Mesenchymal stem cell (in vitro differentiated cells and primary cell): ENCODE measurements at regions not wholly inside any gene's neighbourhood (a gene's known extent, or its start where the extent isn't known, plus 50 kb on each side); places are given as distances from the start of the nearest gene placed in this dataset.

Experiments used
- DNase-seq: peaks from one replicate; pipeline ENCODE4 v3.0.0-alpha.2; 2013
- H2AFZ ChIP-seq: one replicate; pipeline ENCODE4 v1.6.1; 2013; ENCODE audit warnings: low read depth, mild to moderate bottlenecking, control low read depth, inconsistent platforms, low read length, moderate library complexity
- H2AK5ac ChIP-seq: 2 replicates; pipeline ENCODE4 v1.6.1; 2013; ENCODE audit warnings: low read length, moderate library complexity, mild to moderate bottlenecking, inconsistent platforms; ENCODE audit not compliant: severe bottlenecking
- H2BK120ac ChIP-seq: one replicate; pipeline ENCODE4 v1.6.1; 2013; ENCODE audit warnings: low read depth, mild to moderate bottlenecking, inconsistent platforms, low read length, moderate library complexity
- H2BK12ac ChIP-seq, 2 experiments: one replicate each; pipeline ENCODE4 v1.6.1; 2013; ENCODE audit warnings: inconsistent platforms in 2 of 2, low read length in 2 of 2, mild to moderate bottlenecking in 2 of 2, moderate library complexity in 2 of 2, control low read depth in 1 of 2
- H2BK15ac ChIP-seq: one replicate; pipeline ENCODE4 v1.6.1; 2013; ENCODE audit warnings: mild to moderate bottlenecking, low read depth, inconsistent platforms; ENCODE audit not compliant: poor library complexity, severe bottlenecking
- H2BK5ac ChIP-seq: 2 replicates; pipeline ENCODE4 v1.6.1; 2013; ENCODE audit warnings: low read depth, mild to moderate bottlenecking, low read length, control low read depth, inconsistent platforms; ENCODE audit not compliant: poor library complexity, severe bottlenecking
- H3K14ac ChIP-seq, 2 experiments: one replicate each; pipeline ENCODE4 v1.6.1; 2013; ENCODE audit warnings: inconsistent platforms in 2 of 2, low read length in 2 of 2, control low read depth in 1 of 2, mild to moderate bottlenecking in 1 of 2, moderate library complexity in 1 of 2
- H3K18ac ChIP-seq, 2 experiments: one replicate each; pipeline ENCODE4 v1.6.1; 2013; ENCODE audit warnings: inconsistent platforms in 2 of 2, low read length in 2 of 2, control low read depth in 1 of 2, low read depth in 1 of 2, mild to moderate bottlenecking in 1 of 2
- H3K23ac ChIP-seq, 2 experiments: one replicate each; pipeline ENCODE4 v1.6.1; 2013; ENCODE audit warnings: inconsistent platforms in 2 of 2, low read length in 2 of 2, mild to moderate bottlenecking in 2 of 2, moderate library complexity in 2 of 2, control low read depth in 1 of 2
- H3K27ac ChIP-seq: 2 replicates; pipeline ENCODE4 v1.5.1; 2013; ENCODE audit warnings: mild to moderate bottlenecking, moderate library complexity, low read length, control low read depth, inconsistent platforms; ENCODE audit not compliant: poor library complexity, severe bottlenecking
- H3K27me3 ChIP-seq, 2 experiments: 2 replicates each; pipeline versions ENCODE4 v1.6.1 to v1.7.0; 2013; ENCODE audit warnings: low read length in 2 of 2, mild to moderate bottlenecking in 2 of 2, moderate library complexity in 2 of 2, control low read depth in 1 of 2, inconsistent platforms in 1 of 2; ENCODE audit not compliant: control insufficient read depth in 1 of 2, insufficient read depth in 1 of 2
- H3K36me3 ChIP-seq, 2 experiments: 2 replicates each; pipeline versions ENCODE4 v1.6.1 to v1.7.0; 2013; ENCODE audit warnings: low read length in 2 of 2, control low read depth in 1 of 2, inconsistent platforms in 1 of 2, low read depth in 1 of 2, mild to moderate bottlenecking in 1 of 2; ENCODE audit not compliant: insufficient read depth in 2 of 2, control insufficient read depth in 1 of 2
- H3K4ac ChIP-seq, 2 experiments: one replicate each; pipeline ENCODE4 v1.6.1; 2013; ENCODE audit warnings: inconsistent platforms in 2 of 2, low read length in 2 of 2, mild to moderate bottlenecking in 2 of 2, moderate library complexity in 2 of 2, control low read depth in 1 of 2, low read depth in 1 of 2
- H3K4me1 ChIP-seq: 2 replicates; pipeline ENCODE4 v1.6.1; 2013; ENCODE audit warnings: low read depth, low read length, control low read depth; ENCODE audit not compliant: control insufficient read depth, insufficient read depth
- H3K4me2 ChIP-seq: 2 replicates; pipeline ENCODE4 v1.6.1; 2013; ENCODE audit warnings: low read length, mild to moderate bottlenecking, inconsistent platforms; ENCODE audit not compliant: poor library complexity, severe bottlenecking
- H3K4me3 ChIP-seq, 2 experiments: 2 replicates each; pipeline versions ENCODE4 v1.5.1 to v1.7.0; 2013; ENCODE audit warnings: low read length in 2 of 2, mild to moderate bottlenecking in 2 of 2, control low read depth in 1 of 2, low read depth in 1 of 2; ENCODE audit not compliant: insufficient read depth in 1 of 2
- H3K79me1 ChIP-seq: replicated peaks from 2 replicates; pipeline ENCODE4 v1.6.1; 2013; ENCODE audit warnings: mild to moderate bottlenecking, control low read depth, low read length, inconsistent platforms; ENCODE audit not compliant: poor library complexity, severe bottlenecking
- H3K9ac ChIP-seq: 2 replicates; pipeline ENCODE4 v1.7.0; 2013; ENCODE audit warnings: mild to moderate bottlenecking, low read length, moderate library complexity
- H3K9me3 ChIP-seq: 2 replicates; pipeline ENCODE4 v1.7.0; 2013; ENCODE audit warnings: mild to moderate bottlenecking, low read length; ENCODE audit not compliant: control insufficient read depth
- H4K8ac ChIP-seq: one replicate; pipeline ENCODE4 v1.6.1; 2013; ENCODE audit warnings: inconsistent platforms, mild to moderate bottlenecking, low read length, moderate library complexity
- H4K91ac ChIP-seq: one replicate; pipeline ENCODE4 v1.6.1; 2013; ENCODE audit warnings: mild to moderate bottlenecking, low read length, inconsistent platforms
- WGBS: methylation state at CpG from one replicate; pipeline ENCODE4 v1.1.7; 2013; ENCODE audit warnings: mixed read lengths; 5-methylcytosine and 5-hydroxymethylcytosine counted together

DNA sequence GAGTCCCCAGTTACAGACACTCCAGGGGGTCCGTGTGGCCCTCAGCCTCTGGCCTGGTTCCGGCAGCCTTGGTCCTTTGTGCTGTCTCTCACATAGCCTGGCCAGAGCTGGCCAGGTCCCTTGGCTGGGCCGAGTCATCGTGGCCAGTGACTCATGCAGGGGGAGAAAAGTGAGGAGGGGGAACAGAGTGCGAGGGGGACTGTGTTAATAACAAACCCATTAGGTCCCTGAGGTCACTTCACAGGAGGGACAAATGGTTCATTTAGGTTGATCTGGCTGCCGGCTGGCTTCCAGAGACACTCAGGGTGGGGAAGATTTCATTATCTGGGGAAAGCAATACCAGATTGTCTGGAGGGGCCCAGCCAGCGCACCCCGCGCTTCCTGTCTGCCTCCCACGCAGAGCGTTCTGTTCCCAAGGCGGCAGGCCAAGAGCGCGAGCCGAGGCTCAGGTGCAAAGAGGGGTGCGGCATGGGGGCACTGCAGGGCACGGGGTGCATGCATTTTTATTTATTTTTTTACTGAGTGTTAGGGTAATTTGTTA lies 223.1 kb downstream of the SEC14L1 start:
- H3K4me1 ChIP-seq: peaks cover 47% of the 10 kb centered on the region

DNA sequence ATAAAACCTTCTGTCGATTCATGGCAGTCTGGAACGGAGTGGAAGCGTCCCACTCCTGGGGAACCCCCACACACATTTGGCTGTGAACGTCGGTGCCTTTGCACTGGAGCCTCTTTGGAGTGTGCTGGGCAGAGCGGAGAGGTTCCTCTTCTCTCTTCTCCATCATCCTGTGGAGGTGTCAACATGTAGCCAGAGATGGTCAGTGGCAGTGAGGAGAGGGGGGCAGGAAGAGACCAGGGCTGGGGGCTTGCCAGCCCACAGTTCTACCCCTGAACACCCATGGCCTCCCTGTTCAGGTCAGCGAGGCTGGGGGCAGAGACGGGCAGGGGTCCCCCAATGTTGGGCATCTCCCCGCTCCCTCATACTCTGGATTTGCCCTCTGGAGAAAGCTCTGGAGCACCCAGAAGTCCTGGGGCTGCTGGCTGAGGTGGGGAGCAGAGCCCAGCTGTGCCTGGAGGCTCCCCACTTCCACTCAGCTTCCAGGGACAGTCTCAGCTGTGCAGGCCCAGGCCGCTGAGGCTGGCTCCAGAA lies 223.7 kb downstream of the SEC14L1 start:
- H3K14ac ChIP-seq: no peak overlapping the region
- no peak overlapping the region for H3K4me2 ChIP-seq
- H2BK5ac ChIP-seq: peak overlapping the region; percentile 35
- H2AK5ac ChIP-seq: peak overlapping the region; percentile 87
- H4K91ac ChIP-seq: peak overlapping the region; percentile 14
- WGBS: 97% methylated on average over 10 of the region's 10 CpGs
- peak overlapping the region in 1 of 2 experiments; percentile 86 for H3K18ac ChIP-seq
- H3K36me3 ChIP-seq: peaks cover 3 to 16% of the 10 kb centered on the region in 2 experiments
- peak overlapping the region in 1 of 2 experiments; percentile 75 for H2BK12ac ChIP-seq
- peak overlapping the region in 1 of 2 experiments; percentile 60 for H3K4ac ChIP-seq
- H2BK120ac ChIP-seq: peak overlapping the region; percentile 29
- H3K27me3 ChIP-seq: no peaks in the 10 kb centered on the region
- peaks cover 50% of the 10 kb centered on the region for H3K4me1 ChIP-seq
- no peaks in the 10 kb centered on the region for H3K9me3 ChIP-seq
- no peak overlapping the region for H3K4me3 ChIP-seq
- H3K27ac ChIP-seq: peak overlapping the region; percentile 30
- no peak for DNase-seq
- H2BK15ac ChIP-seq: peak overlapping the region; percentile 76
- H4K8ac ChIP-seq: peak overlapping the region; percentile 35
- H2AFZ ChIP-seq: no peak overlapping the region
- no peak overlapping the region for H3K9ac ChIP-seq
- peaks cover 19% of the 10 kb centered on the region for H3K79me1 ChIP-seq
- H3K23ac ChIP-seq: peak overlapping the region in 1 of 2 experiments; percentile 14

More for the DNA sequence above, 223.1 kb downstream of the SEC14L1 start:
- Histone ChIP-seq H3K23ac (no peak overlapping the region), H2BK12ac (peak overlapping the region; percentile 70 to 83), H2AFZ (no peak overlapping the region), H3K9ac (peak overlapping the region; percentile 58), H2BK120ac (peak overlapping the region; percentile 51), H3K36me3 (peaks cover 3 to 16% of the 10 kb centered on the region in 2 experiments), H3K9me3 (no peaks in the 10 kb centered on the region), H3K27me3 (no peaks in the 10 kb centered on the region), H2BK5ac (no peak overlapping the region), H2AK5ac (peak overlapping the region; percentile 77), H2BK15ac (peak overlapping the region; percentile 76), H4K91ac (peak overlapping the region; percentile 75), H3K79me1 (peaks cover 18% of the 10 kb centered on the region), H3K4me3 (no peak overlapping the region), H4K8ac (peak overlapping the region; percentile 53), H3K27ac (peak overlapping the region; percentile 36), H3K4ac (peak overlapping the region; percentile 0 to 41), H3K4me2 (no peak overlapping the region), H3K14ac (peak overlapping the region in 1 of 2 experiments; percentile 82), H3K18ac (peak overlapping the region; percentile 52 to 89)
- DNase-seq: peak; percentile 74
- WGBS: 38% methylated on average over 17 of the region's 17 CpGs

DNA sequence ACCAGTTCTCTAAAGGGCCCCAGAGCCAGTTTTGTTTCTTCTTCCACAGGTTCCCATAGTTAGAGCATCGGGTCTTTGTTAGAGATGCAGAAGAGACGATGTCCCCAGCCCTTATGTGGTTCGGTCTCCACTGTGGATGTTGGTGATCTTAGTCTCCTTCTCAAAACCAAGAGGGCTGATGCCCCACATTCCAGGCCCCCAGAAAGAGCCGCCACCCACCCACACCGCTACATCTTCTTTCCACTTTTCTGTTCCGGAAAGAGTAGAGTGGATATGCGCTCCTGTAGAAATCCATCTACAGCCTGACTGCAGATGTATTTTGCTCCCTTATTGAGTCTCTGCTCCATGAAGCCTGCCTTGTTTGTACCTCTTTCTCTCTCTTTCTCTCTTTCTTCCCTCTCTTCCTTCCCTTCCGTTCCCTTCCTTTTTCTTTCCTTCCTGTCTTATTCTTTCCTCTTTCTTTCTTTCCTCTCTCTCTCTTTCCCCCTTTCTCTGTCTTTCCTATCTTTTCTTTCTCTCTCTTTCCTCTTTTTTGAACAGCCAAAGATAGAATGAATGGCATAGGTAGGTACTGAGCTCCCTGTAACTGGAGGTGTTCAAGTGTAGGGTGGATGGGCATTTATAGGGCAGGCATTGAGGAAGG lies 224.3 kb downstream of the SEC14L1 start:
- Histone ChIP-seq H2BK12ac (peak overlapping the region; percentile 13 to 83), H3K79me1 (peaks cover 24% of the 10 kb centered on the region), H3K27ac (peak overlapping the region; percentile 6), H3K27me3 (no peaks in the 10 kb centered on the region), H2BK5ac (peak overlapping the region; percentile 35), H3K4me1 (peaks cover 55% of the 10 kb centered on the region), H3K9me3 (no peaks in the 10 kb centered on the region), H3K4me2 (no peak overlapping the region), H3K18ac (peak overlapping the region; percentile 94 to 95), H2AFZ (no peak overlapping the region), H3K4me3 (no peak overlapping the region), H2BK120ac (peak overlapping the region; percentile 29), H3K36me3 (peaks cover 3 to 21% of the 10 kb centered on the region in 2 experiments), H3K4ac (peak overlapping the region; percentile 38 to 49), H3K14ac (no peak overlapping the region), H3K9ac (peak overlapping the region; percentile 75), H2AK5ac (peak overlapping the region; percentile 5), H3K23ac (no peak overlapping the region), H4K8ac (peak overlapping the region; percentile 39), H2BK15ac (peak overlapping the region; percentile 76), H4K91ac (peak overlapping the region; percentile 79)
- 96% methylated on average over 8 of the region's 8 CpGs for WGBS
- no peak for DNase-seq

DNA sequence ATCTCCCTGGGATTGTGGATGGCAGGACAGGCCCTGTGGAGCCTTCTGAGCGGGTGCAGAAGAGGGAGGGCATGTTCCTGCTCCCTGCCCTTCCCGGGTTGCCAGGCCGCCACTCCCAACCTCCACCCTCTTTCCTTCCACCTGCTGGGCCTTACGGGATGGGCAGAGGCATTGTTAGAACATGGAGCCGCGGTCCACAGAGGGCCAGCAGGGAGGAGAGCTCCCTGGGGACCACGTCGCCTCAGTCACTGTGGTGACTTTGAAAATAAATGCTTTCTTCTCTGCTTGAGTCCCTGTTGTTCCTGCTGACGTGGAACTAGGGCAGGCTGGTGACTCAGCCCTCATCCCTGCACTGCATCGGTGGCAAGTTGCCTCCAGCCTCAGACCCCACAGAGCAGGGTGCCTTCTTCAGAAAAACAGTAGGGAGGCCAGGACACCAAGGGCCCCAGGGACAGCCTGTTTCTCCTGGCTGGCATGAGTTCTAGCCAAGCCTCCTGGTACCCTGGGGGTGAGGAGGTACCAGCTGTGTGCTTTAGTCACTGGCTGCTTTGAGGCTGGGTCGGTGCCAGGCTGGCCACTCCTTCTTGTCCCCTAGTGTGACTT lies 224.9 kb downstream of the SEC14L1 start:
- Histone ChIP-seq H3K36me3 (peaks cover 3 to 21% of the 10 kb centered on the region in 2 experiments), H2BK15ac (peak overlapping the region; percentile 62), H3K27ac (peak overlapping the region; percentile 25), H3K27me3 (no peaks in the 10 kb centered on the region), H4K91ac (peak overlapping the region; percentile 79), H3K4ac (peak overlapping the region; percentile 33 to 38), H3K14ac (peak overlapping the region in 1 of 2 experiments; percentile 86), H3K4me2 (no peak overlapping the region), H3K9me3 (no peaks in the 10 kb centered on the region), H3K79me1 (peaks cover 27% of the 10 kb centered on the region), H4K8ac (peak overlapping the region; percentile 92), H2AK5ac (peak overlapping the region; percentile 14), H3K23ac (no peak overlapping the region), H2BK12ac (peak overlapping the region; percentile 13 to 83), H2AFZ (no peak overlapping the region), H3K4me3 (peak overlapping the region in 1 of 2 experiments; percentile 22), H3K18ac (peak overlapping the region; percentile 94 to 95), H3K4me1 (peaks cover 58% of the 10 kb centered on the region), H3K9ac (peak overlapping the region; percentile 75), H2BK120ac (peak overlapping the region; percentile 0), H2BK5ac (no peak overlapping the region)
- WGBS: 36% methylated on average over 11 of the region's 11 CpGs
- peak; percentile 92 for DNase-seq
